ENCODE measurements at regions not wholly inside any gene's neighbourhood (a gene's known extent, or its start where the extent isn't known, plus 50 kb on each side); places are given as distances from the start of the nearest gene placed in this dataset.

DNA sequence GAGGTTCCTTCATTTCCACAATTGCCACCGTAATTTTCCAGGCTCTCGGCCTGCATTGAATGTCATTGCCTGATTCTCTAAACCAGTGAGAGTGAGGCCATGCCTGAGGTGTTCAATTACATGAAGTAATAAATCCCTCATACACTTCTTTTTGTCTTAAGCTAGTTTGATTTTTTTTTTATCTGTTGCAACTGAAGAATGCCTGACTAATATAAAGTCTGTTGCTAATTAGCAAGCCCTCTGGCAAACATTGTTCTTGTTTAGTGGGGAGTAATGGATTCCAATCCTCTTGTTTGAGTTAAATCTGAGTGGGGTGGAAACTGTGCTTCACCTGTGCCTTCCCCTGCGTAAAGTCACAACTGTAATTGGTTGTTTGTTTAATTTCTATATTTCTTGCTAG lies 338.1 kb upstream of the ATP10B start:
- DNase-seq, result no peak
- no peak for ATAC-seq (ENCODE audit: insufficient read depth, low read depth)
- TF ChIP-seq CTCF (IDR thresholded peaks at IDR 0.05; ENCODE audit: borderline replicate concordance, extremely low read depth, low read length, poor library complexity, severe bottlenecking), result no peak
- TF ChIP-seq EZH2 (IDR thresholded peaks at IDR 0.05; ENCODE audit: borderline replicate concordance, low read depth, low read length, severe bottlenecking), result no peak

GRCh38 chr5:161189452-161189851 lies 337.4 kb upstream of the ATP10B start:
- TF ChIP-seq CTCF (IDR thresholded peaks at IDR 0.05; ENCODE audit: borderline replicate concordance, extremely low read depth, low read length, poor library complexity, severe bottlenecking), result no peak
- TF ChIP-seq EZH2 (IDR thresholded peaks at IDR 0.05; ENCODE audit: borderline replicate concordance, low read depth, low read length, severe bottlenecking), result no peak
- Histone ChIP-seq H3K27me3 (ENCODE audit: insufficient read depth, low read length, poor library complexity) (no peaks in the 10 kb centered on the region), H3K4me3 (ENCODE audit: low read depth in 1 of 2, low read length in 2 of 2) (no peak overlapping the region), H2AFZ (ENCODE audit: low read depth, low read length) (no peak overlapping the region), H3K9ac (ENCODE audit: low read depth, low read length) (no peak overlapping the region), H3K79me2 (ENCODE audit: insufficient read depth, low read length) (no peaks in the 10 kb centered on the region), H3K27ac (ENCODE audit: low read length) (no peak overlapping the region), H4K20me1 (ENCODE audit: insufficient read depth, low read length) (no peaks in the 10 kb centered on the region), H3K36me3 (ENCODE audit: insufficient read depth, low read length) (no peaks in the 10 kb centered on the region), H3K4me2 (ENCODE audit: insufficient read depth, low read length) (no peak overlapping the region), H3K4me1 (ENCODE audit: insufficient read depth, low read length) (no peaks in the 10 kb centered on the region), H3K9me3 (ENCODE audit: insufficient read depth, low read length, severe bottlenecking) (no peaks in the 10 kb centered on the region)
- ATAC-seq (ENCODE audit: insufficient read depth, low read depth), result no peak
- no peak for DNase-seq

More for the DNA sequence above, 338.1 kb upstream of the ATP10B start:
- Histone ChIP-seq H3K27me3 (ENCODE audit: insufficient read depth, low read length, poor library complexity) (no peaks in the 10 kb centered on the region), H3K27ac (ENCODE audit: low read length) (no peak overlapping the region), H3K4me1 (ENCODE audit: insufficient read depth, low read length) (no peaks in the 10 kb centered on the region), H3K36me3 (ENCODE audit: insufficient read depth, low read length) (no peaks in the 10 kb centered on the region), H4K20me1 (ENCODE audit: insufficient read depth, low read length) (no peaks in the 10 kb centered on the region), H3K4me3 (ENCODE audit: low read depth in 1 of 2, low read length in 2 of 2) (no peak overlapping the region), H3K9ac (ENCODE audit: low read depth, low read length) (no peak overlapping the region), H3K79me2 (ENCODE audit: insufficient read depth, low read length) (no peaks in the 10 kb centered on the region), H3K9me3 (ENCODE audit: insufficient read depth, low read length, severe bottlenecking) (no peaks in the 10 kb centered on the region), H2AFZ (ENCODE audit: low read depth, low read length) (no peak overlapping the region), H3K4me2 (ENCODE audit: insufficient read depth, low read length) (no peak overlapping the region)

- Histone ChIP-seq H3K4me1 (ENCODE audit: insufficient read depth, low read length) (no peaks in the 10 kb centered on the region), H3K4me2 (ENCODE audit: insufficient read depth, low read length) (no peak overlapping the region), H3K79me2 (ENCODE audit: insufficient read depth, low read length) (no peaks in the 10 kb centered on the region), H2AFZ (ENCODE audit: low read depth, low read length) (no peak overlapping the region), H3K36me3 (ENCODE audit: insufficient read depth, low read length) (no peaks in the 10 kb centered on the region), H3K27ac (ENCODE audit: low read length) (no peak overlapping the region), H3K27me3 (ENCODE audit: insufficient read depth, low read length, poor library complexity) (no peaks in the 10 kb centered on the region), H3K9ac (ENCODE audit: low read depth, low read length) (no peak overlapping the region), H3K9me3 (ENCODE audit: insufficient read depth, low read length, severe bottlenecking) (no peaks in the 10 kb centered on the region), H4K20me1 (ENCODE audit: insufficient read depth, low read length) (no peaks in the 10 kb centered on the region), H3K4me3 (ENCODE audit: low read depth in 1 of 2, low read length in 2 of 2) (no peak overlapping the region)
- DNase-seq (no peak), ATAC-seq (ENCODE audit: insufficient read depth, low read depth) (no peak)
- TF ChIP-seq CTCF (IDR thresholded peaks at IDR 0.05; ENCODE audit: borderline replicate concordance, extremely low read depth, low read length, poor library complexity, severe bottlenecking), result no peak
- no peak for TF ChIP-seq EZH2 (IDR thresholded peaks at IDR 0.05; ENCODE audit: borderline replicate concordance, low read depth, low read length, severe bottlenecking)
These were observed 331.5 kb upstream of the ATP10B start for GRCh38 chr5:161183559-161183958.

GRCh38 chr5:161176221-161176620 lies 324.2 kb upstream of the ATP10B start:
- TF ChIP-seq CTCF (IDR thresholded peaks at IDR 0.05; ENCODE audit: borderline replicate concordance, extremely low read depth, low read length, poor library complexity, severe bottlenecking) (no peak), EZH2 (IDR thresholded peaks at IDR 0.05; ENCODE audit: borderline replicate concordance, low read depth, low read length, severe bottlenecking) (no peak)
- 0 out of 2 replicates have a peak overlapping the region, but pooled peaks have one; percentile 43 for H2AFZ ChIP-seq (ENCODE audit: low read depth, low read length)
- H3K4me2 ChIP-seq (ENCODE audit: insufficient read depth, low read length), result no peak overlapping the region

More at GRCh38 chr5:161176221-161176620, 324.2 kb upstream of the ATP10B start:
- peaks cover 28% of the 10 kb centered on the region for H3K4me1 ChIP-seq (ENCODE audit: insufficient read depth, low read length)
- H3K79me2 ChIP-seq (ENCODE audit: insufficient read depth, low read length), result no peaks in the 10 kb centered on the region
- no peak for DNase-seq
- no peak overlapping the region for H3K4me3 ChIP-seq (ENCODE audit: low read depth in 1 of 2, low read length in 2 of 2)
- H3K27me3 ChIP-seq (ENCODE audit: insufficient read depth, low read length, poor library complexity), result no peaks in the 10 kb centered on the region
- no peak for ATAC-seq (ENCODE audit: insufficient read depth, low read depth)
- no peaks in the 10 kb centered on the region for H3K36me3 ChIP-seq (ENCODE audit: insufficient read depth, low read length)
- H3K27ac ChIP-seq (ENCODE audit: low read length), result no peak overlapping the region
- no peaks in the 10 kb centered on the region for H4K20me1 ChIP-seq (ENCODE audit: insufficient read depth, low read length)
- no peak overlapping the region for H3K9ac ChIP-seq (ENCODE audit: low read depth, low read length)
- H3K9me3 ChIP-seq (ENCODE audit: insufficient read depth, low read length, severe bottlenecking), result no peaks in the 10 kb centered on the region

Measured in DND-41 (cell line).